PC-3 (cell line): ENCODE measurements at regions not wholly inside any gene's neighbourhood (a gene's known extent, or its start where the extent isn't known, plus 50 kb on each side); places are given as distances from the start of the nearest gene placed in this dataset.

Experiments used
- EZH2 ChIP-seq: fragments of 300-600 bp; sonication (generic); IDR thresholded peaks from one replicate; pipeline ENCODE4 v1.6.1; 2017; ENCODE audit warnings: antibody characterized with exemption, mild to moderate bottlenecking, low read length; ENCODE audit not compliant: unreplicated experiment
- TF ChIP-seq, protein P1 (sequence below): fragments of 300-600 bp; sonication (generic); conservative IDR thresholded peaks from 2 replicates; pipeline ENCODE4 v1.5.1; 2017; ENCODE audit warnings: antibody characterized with exemption, low read depth, mild to moderate bottlenecking, low read length

DNA sequence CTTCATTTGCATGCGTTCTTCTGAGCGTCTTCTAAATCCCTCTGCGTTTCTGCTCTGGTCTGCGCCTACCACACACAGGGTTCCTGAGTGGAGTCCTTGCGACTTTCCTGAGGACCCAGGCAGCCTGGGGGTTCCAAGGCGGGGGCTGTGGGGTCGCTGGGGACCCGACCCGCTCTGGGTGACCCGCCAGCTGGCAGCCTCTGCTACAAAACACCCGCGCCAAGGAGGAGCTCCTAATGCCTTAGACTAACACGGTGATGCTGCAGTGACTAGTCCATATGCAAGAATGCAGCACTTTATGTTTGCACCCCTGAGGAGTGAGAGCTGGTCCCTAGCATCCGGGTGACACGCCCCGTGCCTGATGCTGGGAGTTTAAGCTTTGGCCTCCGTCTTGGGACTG lies 367.0 kb upstream of the POM121L12 start:
- TF ChIP-seq, protein P1, sequence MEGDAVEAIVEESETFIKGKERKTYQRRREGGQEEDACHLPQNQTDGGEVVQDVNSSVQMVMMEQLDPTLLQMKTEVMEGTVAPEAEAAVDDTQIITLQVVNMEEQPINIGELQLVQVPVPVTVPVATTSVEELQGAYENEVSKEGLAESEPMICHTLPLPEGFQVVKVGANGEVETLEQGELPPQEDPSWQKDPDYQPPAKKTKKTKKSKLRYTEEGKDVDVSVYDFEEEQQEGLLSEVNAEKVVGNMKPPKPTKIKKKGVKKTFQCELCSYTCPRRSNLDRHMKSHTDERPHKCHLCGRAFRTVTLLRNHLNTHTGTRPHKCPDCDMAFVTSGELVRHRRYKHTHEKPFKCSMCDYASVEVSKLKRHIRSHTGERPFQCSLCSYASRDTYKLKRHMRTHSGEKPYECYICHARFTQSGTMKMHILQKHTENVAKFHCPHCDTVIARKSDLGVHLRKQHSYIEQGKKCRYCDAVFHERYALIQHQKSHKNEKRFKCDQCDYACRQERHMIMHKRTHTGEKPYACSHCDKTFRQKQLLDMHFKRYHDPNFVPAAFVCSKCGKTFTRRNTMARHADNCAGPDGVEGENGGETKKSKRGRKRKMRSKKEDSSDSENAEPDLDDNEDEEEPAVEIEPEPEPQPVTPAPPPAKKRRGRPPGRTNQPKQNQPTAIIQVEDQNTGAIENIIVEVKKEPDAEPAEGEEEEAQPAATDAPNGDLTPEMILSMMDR = no peak
- no peak for TF ChIP-seq EZH2
